ENCODE measurements at regions not wholly inside any gene's neighbourhood (a gene's known extent, or its start where the extent isn't known, plus 50 kb on each side); places are given as distances from the start of the nearest gene placed in this dataset.

DNA sequence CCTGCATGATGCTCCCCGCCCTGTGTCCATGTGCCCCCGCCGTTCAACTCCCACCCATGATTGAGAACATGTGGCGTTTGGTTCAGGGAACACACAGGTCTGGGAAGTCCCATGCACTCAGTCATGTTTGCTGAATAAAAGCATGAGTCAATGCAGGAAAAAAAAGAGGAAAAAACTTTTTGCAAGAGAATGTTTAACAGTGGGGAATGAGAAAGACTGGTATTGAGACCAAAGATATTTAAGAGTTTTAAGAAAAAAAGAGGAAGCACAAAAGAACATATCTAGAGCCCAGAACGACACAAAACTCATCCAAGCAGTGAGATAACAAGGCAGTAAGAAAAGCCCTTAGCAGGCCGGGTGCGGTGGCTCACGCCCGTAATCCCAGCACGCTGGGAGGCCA lies 279.2 kb upstream of the THSD7B start:
- H3K9ac ChIP-seq (ENCODE audit: low read length): no peak overlapping the region
- no peak for DNase-seq
- no peak overlapping the region for H2AFZ ChIP-seq (ENCODE audit: low read length)
- H3K9me2 ChIP-seq (replicated peaks; ENCODE audit: insufficient read depth, low read length): no peaks in the 10 kb centered on the region
- no peak overlapping the region for H3K27ac ChIP-seq (ENCODE audit: low read length)
- H3K79me2 ChIP-seq (ENCODE audit: low read length): no peaks in the 10 kb centered on the region
- no peaks in the 10 kb centered on the region for H3K27me3 ChIP-seq (ENCODE audit: low read length)
- no peaks in the 10 kb centered on the region for H3K9me3 ChIP-seq (ENCODE audit: low read length)
- no peaks in the 10 kb centered on the region for H4K20me1 ChIP-seq (ENCODE audit: insufficient read depth, low read depth, low read length)
- no peak overlapping the region for H3K4me3 ChIP-seq (ENCODE audit: low read length)
- no peaks in the 10 kb centered on the region for H3K36me3 ChIP-seq (ENCODE audit: insufficient read depth, low read length)
- H3K4me2 ChIP-seq (ENCODE audit: low read depth, low read length, poor library complexity, severe bottlenecking): no peak overlapping the region
- H3K4me1 ChIP-seq (ENCODE audit: low read length): no peaks in the 10 kb centered on the region

DNA sequence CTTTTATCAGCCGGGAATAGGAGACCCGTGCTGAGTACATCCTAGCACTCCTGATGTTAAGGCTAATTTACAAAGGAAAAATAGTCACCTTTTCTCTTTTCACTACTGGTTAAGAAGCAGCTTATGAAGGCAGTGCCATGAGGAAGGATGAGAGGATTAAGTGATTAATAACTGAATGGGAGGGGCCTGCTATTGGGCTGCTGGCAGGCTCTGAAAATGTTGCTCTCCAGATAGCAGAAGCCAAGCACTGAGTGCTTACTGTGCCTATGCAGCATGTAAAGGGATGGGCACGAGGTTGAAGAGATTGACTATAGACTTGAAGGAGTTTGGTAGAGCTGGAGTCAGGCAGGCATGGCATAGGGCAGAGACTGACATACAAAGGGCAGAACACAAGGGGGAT lies 282.4 kb upstream of the THSD7B start:
- DNase-seq: no peak
- Histone ChIP-seq H3K79me2 (ENCODE audit: low read length) (no peaks in the 10 kb centered on the region), H3K4me1 (ENCODE audit: low read length) (no peaks in the 10 kb centered on the region), H3K36me3 (ENCODE audit: insufficient read depth, low read length) (no peaks in the 10 kb centered on the region), H4K20me1 (ENCODE audit: insufficient read depth, low read depth, low read length) (no peaks in the 10 kb centered on the region), H3K4me3 (ENCODE audit: low read length) (no peak overlapping the region), H3K9me2 (replicated peaks; ENCODE audit: insufficient read depth, low read length) (no peaks in the 10 kb centered on the region), H3K4me2 (ENCODE audit: low read depth, low read length, poor library complexity, severe bottlenecking) (no peak overlapping the region), H2AFZ (ENCODE audit: low read length) (no peak overlapping the region), H3K27me3 (ENCODE audit: low read length) (no peaks in the 10 kb centered on the region), H3K9me3 (ENCODE audit: low read length) (peaks cover 7% of the 10 kb centered on the region), H3K9ac (ENCODE audit: low read length) (no peak overlapping the region), H3K27ac (ENCODE audit: low read length) (no peak overlapping the region)

DNA sequence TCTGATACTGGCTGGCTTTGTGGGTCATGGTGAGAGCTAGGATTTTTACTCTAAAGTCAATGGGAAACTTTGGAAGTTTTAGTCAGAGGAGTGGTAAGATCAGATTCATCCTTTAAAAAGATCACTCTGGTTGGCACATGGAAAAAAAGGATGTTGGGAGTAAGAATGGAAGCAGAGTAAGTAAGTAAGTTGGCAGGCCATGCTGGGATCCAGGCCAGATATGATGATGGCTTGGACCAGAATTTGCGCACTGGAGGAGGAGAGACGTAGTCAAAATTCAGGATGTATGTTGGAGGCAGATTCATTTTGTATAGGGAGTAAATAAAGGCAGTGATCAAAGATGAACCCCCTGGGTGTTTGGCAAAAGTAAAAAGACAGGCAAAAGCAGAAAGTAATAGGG lies 283.3 kb upstream of the THSD7B start:
- H3K4me1 ChIP-seq (ENCODE audit: low read length): no peaks in the 10 kb centered on the region

DNA sequence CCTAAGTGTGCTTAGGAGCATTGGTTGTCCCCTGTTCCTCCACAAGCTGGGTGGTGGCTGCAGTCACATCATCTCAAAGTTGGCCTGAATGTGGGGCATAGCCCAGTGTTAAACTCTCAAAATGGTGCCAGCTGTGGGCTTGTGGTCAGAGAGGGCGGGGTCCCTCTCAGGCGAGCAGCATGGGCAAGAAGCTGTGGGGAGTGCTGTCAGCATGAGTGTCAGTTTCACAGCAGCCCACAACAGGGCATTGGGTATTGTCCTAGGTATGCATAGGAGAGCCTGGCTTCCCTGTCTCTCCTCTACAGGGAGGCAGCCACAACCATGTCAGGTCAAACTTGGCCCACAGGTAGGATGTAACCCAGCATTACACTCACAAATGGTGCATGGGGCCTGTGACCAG lies 285.6 kb upstream of the THSD7B start:
- Histone ChIP-seq H3K9me2 (replicated peaks; ENCODE audit: insufficient read depth, low read length) (no peaks in the 10 kb centered on the region), H3K27me3 (ENCODE audit: low read length) (no peaks in the 10 kb centered on the region), H3K36me3 (ENCODE audit: insufficient read depth, low read length) (no peaks in the 10 kb centered on the region), H3K79me2 (ENCODE audit: low read length) (no peaks in the 10 kb centered on the region), H3K9ac (ENCODE audit: low read length) (no peak overlapping the region), H3K27ac (ENCODE audit: low read length) (no peak overlapping the region), H3K4me1 (ENCODE audit: low read length) (no peaks in the 10 kb centered on the region), H3K4me2 (ENCODE audit: low read depth, low read length, poor library complexity, severe bottlenecking) (no peak overlapping the region), H2AFZ (ENCODE audit: low read length) (no peak overlapping the region), H3K9me3 (ENCODE audit: low read length) (peaks cover 7% of the 10 kb centered on the region), H4K20me1 (ENCODE audit: insufficient read depth, low read depth, low read length) (no peaks in the 10 kb centered on the region), H3K4me3 (ENCODE audit: low read length) (no peak overlapping the region)
- DNase-seq: no peak

More for the DNA sequence above, 283.3 kb upstream of the THSD7B start:
- Histone ChIP-seq H3K9me2 (replicated peaks; ENCODE audit: insufficient read depth, low read length) (no peaks in the 10 kb centered on the region), H3K9me3 (ENCODE audit: low read length) (peaks cover 7% of the 10 kb centered on the region), H3K36me3 (ENCODE audit: insufficient read depth, low read length) (no peaks in the 10 kb centered on the region), H3K79me2 (ENCODE audit: low read length) (no peaks in the 10 kb centered on the region), H3K4me3 (ENCODE audit: low read length) (no peak overlapping the region), H3K27me3 (ENCODE audit: low read length) (no peaks in the 10 kb centered on the region), H3K27ac (ENCODE audit: low read length) (no peak overlapping the region), H3K4me2 (ENCODE audit: low read depth, low read length, poor library complexity, severe bottlenecking) (no peak overlapping the region), H2AFZ (ENCODE audit: low read length) (no peak overlapping the region), H3K9ac (ENCODE audit: low read length) (no peak overlapping the region), H4K20me1 (ENCODE audit: insufficient read depth, low read depth, low read length) (no peaks in the 10 kb centered on the region)
- no peak for DNase-seq

DNA sequence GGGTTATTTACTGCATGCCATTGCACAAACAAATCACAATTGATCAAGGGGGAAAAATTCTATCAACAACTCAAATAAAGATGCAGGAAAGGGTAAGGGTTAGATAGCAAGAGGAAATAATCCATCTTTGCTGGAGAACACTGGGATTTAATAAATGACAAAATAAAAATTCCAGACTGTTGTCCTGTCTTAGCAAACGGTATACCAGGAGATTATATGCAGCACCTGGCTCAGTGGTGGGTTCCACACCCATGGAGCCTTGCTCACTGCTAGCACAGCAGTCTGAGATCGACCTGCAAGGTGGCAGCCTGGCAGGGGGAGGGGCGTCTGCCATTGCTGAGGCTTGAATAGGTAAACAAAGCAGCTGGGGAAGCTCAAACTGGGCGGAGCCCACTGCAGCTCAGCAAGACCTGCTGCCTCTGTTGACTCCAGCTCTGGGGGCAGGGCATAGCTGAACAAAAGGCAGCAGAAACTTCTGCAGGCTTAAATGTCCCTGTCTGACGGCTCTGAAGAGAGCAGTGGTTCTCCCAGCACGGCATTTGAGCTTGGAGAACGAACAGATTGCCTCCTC lies 296.5 kb upstream of the THSD7B start:
- Histone ChIP-seq H3K27me3 (ENCODE audit: low read length) (no peaks in the 10 kb centered on the region), H3K4me2 (ENCODE audit: low read depth, low read length, poor library complexity, severe bottlenecking) (no peak overlapping the region), H2AFZ (ENCODE audit: low read length) (no peak overlapping the region), H3K9me2 (replicated peaks; ENCODE audit: insufficient read depth, low read length) (no peaks in the 10 kb centered on the region), H3K4me1 (ENCODE audit: low read length) (no peaks in the 10 kb centered on the region), H3K36me3 (ENCODE audit: insufficient read depth, low read length) (no peaks in the 10 kb centered on the region), H4K20me1 (ENCODE audit: insufficient read depth, low read depth, low read length) (no peaks in the 10 kb centered on the region), H3K79me2 (ENCODE audit: low read length) (no peaks in the 10 kb centered on the region), H3K27ac (ENCODE audit: low read length) (no peak overlapping the region), H3K9me3 (ENCODE audit: low read length) (no peaks in the 10 kb centered on the region), H3K9ac (ENCODE audit: low read length) (no peak overlapping the region), H3K4me3 (ENCODE audit: low read length) (no peak overlapping the region)
- DNase-seq: no peak

DNA sequence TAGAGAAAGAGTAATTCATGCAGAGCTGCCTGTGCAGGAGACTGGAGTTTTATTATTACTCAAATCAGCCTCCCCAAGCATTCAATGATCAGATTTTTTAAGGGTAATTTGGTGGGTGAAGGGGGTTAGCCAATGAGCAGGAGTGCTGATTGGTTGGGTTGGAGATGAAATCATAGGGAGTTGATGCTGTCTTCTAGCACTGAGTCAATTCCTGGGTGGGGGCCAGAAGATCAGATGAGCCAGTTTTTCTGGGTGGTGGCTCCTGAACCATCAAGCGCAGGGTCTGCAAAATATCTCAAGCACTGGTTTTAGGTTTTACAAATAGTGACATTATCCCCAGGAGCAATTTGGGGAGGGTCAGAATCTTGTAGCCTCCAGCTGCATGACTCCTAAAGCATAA lies 312.8 kb upstream of the THSD7B start:
- Histone ChIP-seq H3K9me3 (ENCODE audit: low read length) (no peaks in the 10 kb centered on the region), H3K79me2 (ENCODE audit: low read length) (no peaks in the 10 kb centered on the region), H3K27me3 (ENCODE audit: low read length) (no peaks in the 10 kb centered on the region), H3K36me3 (ENCODE audit: insufficient read depth, low read length) (no peaks in the 10 kb centered on the region), H3K9me2 (replicated peaks; ENCODE audit: insufficient read depth, low read length) (no peaks in the 10 kb centered on the region), H3K4me1 (ENCODE audit: low read length) (no peaks in the 10 kb centered on the region; the same call in 1 of the 2 replicates), H3K9ac (ENCODE audit: low read length) (no peak overlapping the region), H3K4me3 (ENCODE audit: low read length) (no peak overlapping the region), H2AFZ (ENCODE audit: low read length) (no peak overlapping the region), H3K4me2 (ENCODE audit: low read depth, low read length, poor library complexity, severe bottlenecking) (no peak overlapping the region), H4K20me1 (ENCODE audit: insufficient read depth, low read depth, low read length) (no peaks in the 10 kb centered on the region), H3K27ac (ENCODE audit: low read length) (no peak overlapping the region)
- no peak for DNase-seq

DNA sequence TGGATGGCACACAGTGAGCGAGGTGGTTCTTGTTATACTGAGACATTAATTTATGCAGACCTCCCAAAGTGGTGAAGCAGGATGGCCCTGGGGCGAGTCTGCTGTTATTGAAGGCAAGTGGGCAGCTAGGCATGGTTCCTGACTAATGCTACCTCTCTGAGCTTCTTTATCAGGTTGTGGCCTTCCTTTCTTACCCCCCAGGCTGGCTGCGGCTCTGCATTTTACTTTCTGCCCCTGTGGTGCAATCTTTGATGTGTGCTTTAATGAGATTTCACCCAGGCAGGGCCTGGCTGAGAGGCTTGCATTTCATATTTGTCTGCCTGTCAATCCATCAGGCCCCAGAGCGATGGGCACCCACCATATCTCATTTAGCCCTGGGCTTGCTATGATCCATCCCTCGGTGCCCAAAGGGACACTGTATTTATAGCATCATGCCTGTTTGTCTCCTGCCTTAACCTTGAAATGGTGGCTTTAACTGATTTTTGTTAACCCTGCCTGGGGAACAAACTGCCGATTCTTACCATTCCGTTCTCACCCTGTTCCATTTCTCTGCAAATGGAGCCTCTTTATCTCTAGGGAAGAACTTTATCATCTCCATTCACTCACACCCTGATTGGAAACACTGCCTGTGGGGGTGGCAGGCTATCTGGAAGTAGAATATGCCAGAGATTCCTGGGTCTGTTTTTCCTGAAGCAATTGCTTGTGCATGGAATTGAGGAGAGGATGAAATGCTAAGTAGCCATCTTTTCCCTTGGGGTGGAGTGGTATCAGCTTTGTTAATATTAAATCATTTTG lies 316.2 kb upstream of the THSD7B start:
- Histone ChIP-seq H2AFZ (ENCODE audit: low read length) (no peak overlapping the region), H3K4me1 (ENCODE audit: low read length) (no peaks in the 10 kb centered on the region; the same call in 1 of the 2 replicates), H4K20me1 (ENCODE audit: insufficient read depth, low read depth, low read length) (no peaks in the 10 kb centered on the region), H3K4me3 (ENCODE audit: low read length) (no peak overlapping the region), H3K9me3 (ENCODE audit: low read length) (no peaks in the 10 kb centered on the region), H3K9me2 (replicated peaks; ENCODE audit: insufficient read depth, low read length) (no peaks in the 10 kb centered on the region), H3K27ac (ENCODE audit: low read length) (no peak overlapping the region), H3K9ac (ENCODE audit: low read length) (no peak overlapping the region), H3K79me2 (ENCODE audit: low read length) (no peaks in the 10 kb centered on the region), H3K4me2 (ENCODE audit: low read depth, low read length, poor library complexity, severe bottlenecking) (no peak overlapping the region), H3K36me3 (ENCODE audit: insufficient read depth, low read length) (no peaks in the 10 kb centered on the region), H3K27me3 (ENCODE audit: low read length) (no peaks in the 10 kb centered on the region)
- no peak for DNase-seq

DNA sequence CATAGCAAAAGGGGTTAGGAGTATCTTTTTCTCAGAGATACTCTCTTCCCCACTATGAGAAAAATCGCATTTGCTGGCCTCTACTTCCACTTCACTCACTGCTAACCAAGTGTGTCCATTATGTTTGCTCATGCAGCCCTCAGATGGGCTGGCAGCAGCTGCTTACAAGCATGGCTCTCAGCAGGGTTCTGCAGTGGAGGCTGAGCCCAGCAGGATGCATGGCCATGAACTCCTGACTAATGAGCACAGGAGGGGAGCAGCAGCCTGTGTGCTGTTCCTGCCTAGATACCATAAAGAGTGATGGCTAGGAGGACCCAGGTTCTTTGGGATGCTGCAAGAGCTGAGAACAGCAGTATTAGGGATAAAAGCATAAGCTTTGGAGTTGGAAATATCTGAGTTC lies 316.9 kb upstream of the THSD7B start:
- H2AFZ ChIP-seq (ENCODE audit: low read length): no peak overlapping the region
- H3K9ac ChIP-seq (ENCODE audit: low read length): no peak overlapping the region
- H3K4me2 ChIP-seq (ENCODE audit: low read depth, low read length, poor library complexity, severe bottlenecking): no peak overlapping the region
- H3K79me2 ChIP-seq (ENCODE audit: low read length): no peaks in the 10 kb centered on the region
- H3K27ac ChIP-seq (ENCODE audit: low read length): no peak overlapping the region
- no peak overlapping the region for H3K4me3 ChIP-seq (ENCODE audit: low read length)
- H3K4me1 ChIP-seq (ENCODE audit: low read length): no peaks in the 10 kb centered on the region; the same call in 1 of the 2 replicates
- H3K36me3 ChIP-seq (ENCODE audit: insufficient read depth, low read length): no peaks in the 10 kb centered on the region
- no peak for DNase-seq
- H4K20me1 ChIP-seq (ENCODE audit: insufficient read depth, low read depth, low read length): no peaks in the 10 kb centered on the region
- H3K9me2 ChIP-seq (replicated peaks; ENCODE audit: insufficient read depth, low read length): no peaks in the 10 kb centered on the region
- no peaks in the 10 kb centered on the region for H3K27me3 ChIP-seq (ENCODE audit: low read length)
- no peaks in the 10 kb centered on the region for H3K9me3 ChIP-seq (ENCODE audit: low read length)
